ENCODE measurements at regions not wholly inside any gene's neighbourhood (a gene's known extent, or its start where the extent isn't known, plus 50 kb on each side); places are given as distances from the start of the nearest gene placed in this dataset.
A peak's percentile ranks its signal among the peaks of the same experiment; 100 is the strongest.

- H3K9me3 ChIP-seq (ENCODE audit: control insufficient read depth, low read depth, low read length): no peaks in the 10 kb centered on the region
- no peak overlapping the region for H3K27ac ChIP-seq (ENCODE audit: low read length)
- WGBS (ENCODE audit: insufficient coverage, low lambda C conversion rate): no CpG with 5 or more reads among the region's 1 CpG
- no peak for DNase-seq
- H3K27me3 ChIP-seq (ENCODE audit: control insufficient read depth, insufficient read depth, low read length): no peaks in the 10 kb centered on the region
- no peaks in the 10 kb centered on the region for H3K4me1 ChIP-seq (ENCODE audit: control insufficient read depth, insufficient read depth, low read length)
- H3K36me3 ChIP-seq (ENCODE audit: control insufficient read depth, insufficient read depth, low read length): no peaks in the 10 kb centered on the region
- H3K4me3 ChIP-seq (ENCODE audit: low read length): no peak overlapping the region
Measured at GRCh38 chr12:33323823-33324222, 115.8 kb downstream of the SYT10 start.

DNA sequence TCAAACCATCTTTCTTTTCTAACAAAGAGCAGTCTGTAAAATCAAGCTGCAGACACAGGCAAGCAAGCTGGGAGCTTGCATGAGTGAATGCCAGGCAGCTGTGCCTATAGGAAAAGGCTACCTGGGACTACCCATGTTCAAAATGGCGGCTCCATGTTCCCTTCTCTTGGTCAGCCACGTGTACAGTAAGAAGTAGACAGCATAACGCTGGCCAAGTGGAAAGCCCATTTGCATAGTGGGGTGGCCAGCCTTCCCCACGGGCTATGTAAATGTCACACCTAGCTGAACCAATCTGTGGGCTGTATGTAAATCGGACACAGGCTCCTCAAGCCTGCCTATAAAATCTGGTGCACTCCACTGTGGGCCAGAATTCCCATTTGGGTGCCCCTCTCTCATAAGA lies 117.1 kb downstream of the SYT10 start:
- peaks cover 6% of the 10 kb centered on the region for H3K4me1 ChIP-seq (ENCODE audit: control insufficient read depth, insufficient read depth, low read length)
- no peak for DNase-seq
- no peaks in the 10 kb centered on the region for H3K27me3 ChIP-seq (ENCODE audit: control insufficient read depth, insufficient read depth, low read length)
- H3K27ac ChIP-seq (ENCODE audit: low read length): no peak overlapping the region
- H3K36me3 ChIP-seq (ENCODE audit: control insufficient read depth, insufficient read depth, low read length): no peaks in the 10 kb centered on the region
- H3K9me3 ChIP-seq (ENCODE audit: control insufficient read depth, low read depth, low read length): no peaks in the 10 kb centered on the region
- H3K4me3 ChIP-seq (ENCODE audit: low read length): no peak overlapping the region
- no CpG with 5 or more reads among the region's 5 CpGs for WGBS (ENCODE audit: insufficient coverage, low lambda C conversion rate)

DNA sequence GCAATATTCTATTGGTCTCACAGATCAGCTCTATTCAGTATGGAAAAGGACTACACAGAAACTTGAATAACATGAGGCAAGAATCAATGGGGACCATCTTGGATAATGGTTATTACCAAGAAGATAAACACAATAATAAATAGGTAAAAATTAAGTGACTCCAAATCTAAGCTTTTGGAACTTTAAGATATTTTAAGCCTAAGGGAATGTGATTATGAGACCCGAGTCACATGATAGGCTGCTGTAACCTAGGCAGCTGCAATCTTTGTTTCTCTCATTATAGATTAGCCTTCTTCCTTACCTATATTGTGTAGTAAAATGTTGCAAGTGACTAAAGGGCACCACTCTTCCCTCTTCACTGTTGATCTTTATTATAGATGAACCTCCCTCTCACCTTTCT lies 121.9 kb downstream of the SYT10 start:
- Histone ChIP-seq H3K27ac (ENCODE audit: low read length) (peak overlapping the region; percentile 57), H3K36me3 (ENCODE audit: control insufficient read depth, insufficient read depth, low read length) (no peaks in the 10 kb centered on the region), H3K4me3 (ENCODE audit: low read length) (no peak overlapping the region), H3K27me3 (ENCODE audit: control insufficient read depth, insufficient read depth, low read length) (no peaks in the 10 kb centered on the region), H3K4me1 (ENCODE audit: control insufficient read depth, insufficient read depth, low read length) (peaks cover 27% of the 10 kb centered on the region), H3K9me3 (ENCODE audit: control insufficient read depth, low read depth, low read length) (no peaks in the 10 kb centered on the region)
- DNase-seq: peak; percentile 30 to 75
- 25% methylated on average over 1 of the region's 1 CpG for WGBS (ENCODE audit: insufficient coverage, low lambda C conversion rate)

DNA sequence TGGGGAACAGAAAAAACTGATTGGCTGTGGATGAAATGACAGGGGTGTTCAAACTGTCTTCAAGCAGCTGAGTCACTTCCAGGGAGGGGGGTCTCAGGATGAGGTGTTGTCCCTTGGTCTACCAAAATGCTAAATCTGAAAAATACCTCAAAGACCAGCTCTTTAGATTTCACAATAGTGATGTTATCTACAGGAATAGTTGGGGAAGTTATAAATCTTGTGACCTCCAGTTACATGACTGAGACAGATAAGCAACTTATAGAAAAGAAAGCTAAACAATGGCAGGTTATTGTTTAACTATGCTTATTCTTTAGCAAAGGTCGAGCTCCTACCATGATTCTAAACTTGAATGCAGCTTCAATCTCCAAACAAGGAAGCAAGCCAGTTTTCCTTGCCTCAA lies 125.4 kb downstream of the SYT10 start:
- no peak overlapping the region for H3K27ac ChIP-seq (ENCODE audit: low read length)
- peaks cover 27% of the 10 kb centered on the region for H3K4me1 ChIP-seq (ENCODE audit: control insufficient read depth, insufficient read depth, low read length)
- peaks cover 4% of the 10 kb centered on the region for H3K9me3 ChIP-seq (ENCODE audit: control insufficient read depth, low read depth, low read length)
- no peaks in the 10 kb centered on the region for H3K27me3 ChIP-seq (ENCODE audit: control insufficient read depth, insufficient read depth, low read length)
- WGBS (ENCODE audit: insufficient coverage, low lambda C conversion rate): 0% methylated on average over 1 of the region's 1 CpG
- H3K4me3 ChIP-seq (ENCODE audit: low read length): no peak overlapping the region
- H3K36me3 ChIP-seq (ENCODE audit: control insufficient read depth, insufficient read depth, low read length): no peaks in the 10 kb centered on the region
- peak in 1 of 2 donors; percentile 39 for DNase-seq

DNA sequence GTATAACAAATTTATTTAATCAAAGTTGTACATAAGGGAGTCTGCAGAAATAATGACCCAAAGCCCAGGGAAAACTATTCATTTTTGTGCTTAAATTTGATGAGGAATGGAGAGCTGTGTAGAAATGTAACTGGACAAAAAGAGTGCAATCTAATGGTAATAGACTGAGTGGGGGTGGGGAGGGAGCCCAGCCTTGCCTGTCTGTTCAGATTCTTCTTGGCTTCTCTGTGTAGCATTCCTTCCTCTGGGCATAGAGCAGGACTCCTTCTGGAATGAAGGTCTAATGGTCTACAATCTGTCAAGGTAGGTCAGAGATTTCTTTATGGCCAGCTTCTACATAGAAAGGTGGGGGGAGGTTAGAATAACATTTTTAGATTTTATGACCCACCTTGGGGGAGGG lies 126.1 kb downstream of the SYT10 start:
- H3K36me3 ChIP-seq (ENCODE audit: control insufficient read depth, insufficient read depth, low read length): no peaks in the 10 kb centered on the region
- H3K9me3 ChIP-seq (ENCODE audit: control insufficient read depth, low read depth, low read length): peaks cover 4% of the 10 kb centered on the region
- H3K4me1 ChIP-seq (ENCODE audit: control insufficient read depth, insufficient read depth, low read length): peaks cover 25% of the 10 kb centered on the region
- no peaks in the 10 kb centered on the region for H3K27me3 ChIP-seq (ENCODE audit: control insufficient read depth, insufficient read depth, low read length)
- DNase-seq: no peak
- no peak overlapping the region for H3K4me3 ChIP-seq (ENCODE audit: low read length)
- H3K27ac ChIP-seq (ENCODE audit: low read length): no peak overlapping the region

DNA sequence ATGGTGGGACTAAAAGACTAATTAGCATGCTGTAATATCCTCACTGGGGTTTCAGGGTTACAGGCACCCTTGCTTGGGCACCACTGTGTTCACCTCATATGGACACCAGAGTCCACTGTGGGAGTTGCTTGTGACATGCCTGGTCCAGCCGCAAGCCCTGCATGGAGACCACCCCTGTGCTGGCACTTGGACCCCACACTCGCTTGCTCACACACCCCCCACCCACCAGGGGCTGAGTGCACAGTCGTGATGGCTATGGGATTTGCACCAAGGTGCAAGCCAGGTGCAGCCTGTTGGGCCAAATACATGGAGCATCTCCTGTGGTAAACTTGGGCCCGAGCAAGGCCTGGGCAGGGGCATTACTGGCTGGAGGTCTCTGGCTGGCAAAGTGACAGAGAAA lies 129.1 kb downstream of the SYT10 start:
- no peaks in the 10 kb centered on the region for H3K27me3 ChIP-seq (ENCODE audit: control insufficient read depth, insufficient read depth, low read length)
- WGBS (ENCODE audit: insufficient coverage, low lambda C conversion rate): no CpG with 5 or more reads among the region's 4 CpGs
- DNase-seq: no peak
- H3K4me1 ChIP-seq (ENCODE audit: control insufficient read depth, insufficient read depth, low read length): peaks cover 9% of the 10 kb centered on the region
- no peak overlapping the region for H3K27ac ChIP-seq (ENCODE audit: low read length)
- H3K36me3 ChIP-seq (ENCODE audit: control insufficient read depth, insufficient read depth, low read length): no peaks in the 10 kb centered on the region
- no peak overlapping the region for H3K4me3 ChIP-seq (ENCODE audit: low read length)
- peaks cover 4% of the 10 kb centered on the region for H3K9me3 ChIP-seq (ENCODE audit: control insufficient read depth, low read depth, low read length)

DNA sequence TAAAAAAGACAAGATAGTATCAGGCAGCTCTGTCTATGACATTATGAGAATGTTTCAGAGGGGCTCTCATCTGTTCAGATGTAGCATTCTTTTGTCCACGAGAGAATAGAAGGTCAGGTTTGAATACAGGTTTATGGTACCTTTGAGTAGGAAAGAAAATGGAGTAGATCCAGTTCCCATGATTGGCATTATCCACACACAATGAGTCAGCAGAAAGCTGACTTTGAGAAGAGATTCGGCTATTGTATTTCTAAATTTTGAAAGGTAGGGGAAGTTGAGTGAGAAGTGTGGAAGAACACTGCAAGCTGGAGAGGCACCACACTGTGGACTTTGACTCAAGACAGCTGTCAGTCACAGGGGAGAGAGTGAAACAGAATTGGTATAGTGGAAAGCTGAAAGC lies 135.4 kb downstream of the SYT10 start:
- Histone ChIP-seq H3K4me3 (ENCODE audit: low read length) (no peak overlapping the region), H3K27ac (ENCODE audit: low read length) (no peak overlapping the region), H3K36me3 (ENCODE audit: control insufficient read depth, insufficient read depth, low read length) (no peaks in the 10 kb centered on the region), H3K27me3 (ENCODE audit: control insufficient read depth, insufficient read depth, low read length) (no peaks in the 10 kb centered on the region), H3K9me3 (ENCODE audit: control insufficient read depth, low read depth, low read length) (no peaks in the 10 kb centered on the region), H3K4me1 (ENCODE audit: control insufficient read depth, insufficient read depth, low read length) (no peaks in the 10 kb centered on the region)
- WGBS (ENCODE audit: insufficient coverage, low lambda C conversion rate): no CpG with 5 or more reads among the region's 2 CpGs
- DNase-seq: no peak

DNA sequence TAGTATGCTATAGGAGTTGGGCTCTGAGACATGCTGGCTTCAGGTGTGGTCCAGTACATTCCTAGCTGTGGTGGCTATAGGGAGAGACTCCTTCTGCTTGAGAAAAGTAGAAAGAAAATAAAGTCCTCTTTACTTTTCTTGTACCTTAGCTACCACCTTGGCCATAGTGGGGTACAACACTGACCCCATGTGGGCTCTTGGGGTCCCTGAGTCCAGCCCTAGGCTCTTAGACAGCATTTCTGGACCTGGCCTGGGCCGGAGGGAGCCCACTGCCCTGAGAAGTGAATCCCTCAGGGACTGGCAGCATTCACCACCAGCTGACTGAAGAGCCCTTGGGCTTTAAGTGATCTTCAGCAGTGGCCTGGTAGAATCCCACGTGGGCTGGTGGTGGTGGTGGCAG lies 143.1 kb downstream of the SYT10 start:
- Histone ChIP-seq H3K27me3 (ENCODE audit: control insufficient read depth, insufficient read depth, low read length) (no peaks in the 10 kb centered on the region), H3K27ac (ENCODE audit: low read length) (no peak overlapping the region), H3K4me1 (ENCODE audit: control insufficient read depth, insufficient read depth, low read length) (no peaks in the 10 kb centered on the region), H3K4me3 (ENCODE audit: low read length) (no peak overlapping the region), H3K36me3 (ENCODE audit: control insufficient read depth, insufficient read depth, low read length) (no peaks in the 10 kb centered on the region), H3K9me3 (ENCODE audit: control insufficient read depth, low read depth, low read length) (peaks cover 3% of the 10 kb centered on the region)
- no CpG with 5 or more reads among the region's 2 CpGs for WGBS (ENCODE audit: insufficient coverage, low lambda C conversion rate)
- DNase-seq: no peak

DNA sequence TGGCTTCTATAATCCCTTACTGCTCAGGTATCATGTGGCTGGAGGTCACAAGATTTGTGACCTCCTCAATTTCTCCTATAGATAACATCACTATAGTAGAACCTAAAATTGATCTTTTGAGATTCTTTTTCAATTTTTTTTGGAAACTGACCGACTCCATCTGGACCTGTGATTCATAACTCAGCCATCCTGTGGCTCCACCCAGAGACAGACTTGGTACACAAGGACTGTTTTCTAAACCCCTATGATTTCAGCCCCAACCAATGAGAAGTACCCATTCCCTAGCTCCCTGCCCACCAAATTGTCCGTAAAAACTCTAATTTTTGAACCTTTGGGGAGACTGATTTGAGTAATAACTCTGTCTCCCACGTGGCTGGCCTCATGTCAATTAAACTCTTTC lies 148.9 kb downstream of the SYT10 start:
- 100% methylated on average over 1 of the region's 3 CpGs for WGBS (ENCODE audit: insufficient coverage, low lambda C conversion rate)
- DNase-seq: no peak
- Histone ChIP-seq H3K4me3 (ENCODE audit: low read length) (no peak overlapping the region), H3K27me3 (ENCODE audit: control insufficient read depth, insufficient read depth, low read length) (no peaks in the 10 kb centered on the region), H3K36me3 (ENCODE audit: control insufficient read depth, insufficient read depth, low read length) (no peaks in the 10 kb centered on the region), H3K4me1 (ENCODE audit: control insufficient read depth, insufficient read depth, low read length) (no peaks in the 10 kb centered on the region), H3K9me3 (ENCODE audit: control insufficient read depth, low read depth, low read length) (no peaks in the 10 kb centered on the region), H3K27ac (ENCODE audit: low read length) (no peak overlapping the region)

DNA sequence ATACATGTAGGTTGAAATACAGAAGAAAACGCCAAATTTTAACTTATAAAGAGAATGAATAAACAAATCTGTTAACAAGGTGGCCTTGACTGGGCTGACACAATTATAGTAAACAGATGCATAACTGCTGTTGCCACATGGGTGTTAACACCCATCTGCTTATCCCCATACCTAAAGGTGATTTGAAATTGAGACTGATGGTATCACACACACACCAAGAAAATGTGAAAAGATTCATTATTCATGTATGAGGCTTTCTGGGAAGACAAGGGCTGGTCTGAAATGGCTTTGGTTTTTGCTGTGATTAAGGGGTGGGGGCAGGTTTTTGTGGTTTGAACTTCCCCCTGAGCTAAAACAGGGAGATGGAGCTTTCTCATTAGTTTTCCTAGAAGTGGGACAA lies 156.6 kb downstream of the SYT10 start:
- peaks cover 4% of the 10 kb centered on the region for H3K9me3 ChIP-seq (ENCODE audit: control insufficient read depth, low read depth, low read length)
- no peaks in the 10 kb centered on the region for H3K36me3 ChIP-seq (ENCODE audit: control insufficient read depth, insufficient read depth, low read length)
- no peak overlapping the region for H3K27ac ChIP-seq (ENCODE audit: low read length)
- H3K27me3 ChIP-seq (ENCODE audit: control insufficient read depth, insufficient read depth, low read length): no peaks in the 10 kb centered on the region
- DNase-seq: no peak
- no peak overlapping the region for H3K4me3 ChIP-seq (ENCODE audit: low read length)
- no peaks in the 10 kb centered on the region for H3K4me1 ChIP-seq (ENCODE audit: control insufficient read depth, insufficient read depth, low read length)
- 100% methylated on average over 1 of the region's 1 CpG for WGBS (ENCODE audit: insufficient coverage, low lambda C conversion rate)

- no CpG with 5 or more reads among the region's 1 CpG for WGBS (ENCODE audit: insufficient coverage, low lambda C conversion rate)
- no peak overlapping the region for H3K4me3 ChIP-seq (ENCODE audit: low read length)
- no peak for DNase-seq
- no peaks in the 10 kb centered on the region for H3K36me3 ChIP-seq (ENCODE audit: control insufficient read depth, insufficient read depth, low read length)
- H3K27ac ChIP-seq (ENCODE audit: low read length): no peak overlapping the region
- H3K27me3 ChIP-seq (ENCODE audit: control insufficient read depth, insufficient read depth, low read length): no peaks in the 10 kb centered on the region
- H3K4me1 ChIP-seq (ENCODE audit: control insufficient read depth, insufficient read depth, low read length): no peaks in the 10 kb centered on the region
- peaks cover 7% of the 10 kb centered on the region for H3K9me3 ChIP-seq (ENCODE audit: control insufficient read depth, low read depth, low read length)
Measured at GRCh38 chr12:33277376-33277775, 162.2 kb downstream of the SYT10 start.

Measured in large intestine (tissue), 3 donors.